H1 (cell line): ENCODE measurements at regions not wholly inside any gene's neighbourhood (a gene's known extent, or its start where the extent isn't known, plus 50 kb on each side); places are given as distances from the start of the nearest gene placed in this dataset.

Experiments
- CTCF ChIA-PET: fragments of 300-600 bp; sonication (Branson Sonifier 250); formaldehyde crosslinking; loops from one replicate; lab custom pipeline; 2021; ENCODE audit not compliant: partially characterized antibody; lab: Charles Lee
- POLR2A ChIA-PET: fragments of 300-600 bp; sonication (Branson Sonifier 250); formaldehyde crosslinking; loops from one replicate; lab custom pipeline; 2021; ENCODE audit warnings: inconsistent platforms; ENCODE audit not compliant: partially characterized antibody; lab: Charles Lee
- DNase-seq, 2 experiments: peaks; one replicate each; pipeline versions ENCODE4 v3.0.0 to v3.0.0-alpha.2; 2010 to 2022; ENCODE audit warnings: low spot score in 2 of 2, low read depth in 1 of 2, mixed read lengths in 1 of 2
- FAIRE-seq: peaks from 2 replicates; lab custom pipeline; 2011; peaks lifted over from hg19 to GRCh38; lab: Jason Lieb, UNC
- H2AFZ ChIP-seq: 2 replicates; pipeline ENCODE4 v1.8.1; 2012; ENCODE audit warnings: low read length, inconsistent platforms
- H2AK5ac ChIP-seq: 2 replicates; pipeline ENCODE4 v1.6.1; 2013; ENCODE audit warnings: low read depth, low read length
- H2BK120ac ChIP-seq: replicated peaks from 2 replicates; pipeline ENCODE3; 2013; ENCODE audit warnings: low read depth, low read length, inconsistent platforms
- H2BK12ac ChIP-seq: 2 replicates; pipeline ENCODE4 v1.6.1; 2013; ENCODE audit warnings: low read depth, low read length
- H2BK15ac ChIP-seq: 2 replicates; pipeline ENCODE4 v1.6.1; 2013; ENCODE audit warnings: low read length
- H2BK20ac ChIP-seq: 2 replicates; pipeline ENCODE4 v1.6.1; 2013; ENCODE audit warnings: low read length
- H2BK5ac ChIP-seq: 2 replicates; pipeline ENCODE4 v1.6.1; 2013; ENCODE audit warnings: low read depth, low read length
- H3K14ac ChIP-seq: 2 replicates; pipeline ENCODE4 v1.6.1; 2013; ENCODE audit warnings: inconsistent platforms; ENCODE audit not compliant: insufficient read length
- H3K18ac ChIP-seq: 2 replicates; pipeline ENCODE4 v1.6.1; 2013; ENCODE audit warnings: low read length; ENCODE audit errors: extremely low read depth
- H3K23ac ChIP-seq: 2 replicates; pipeline ENCODE4 v1.6.1; 2013; ENCODE audit warnings: inconsistent platforms; ENCODE audit not compliant: insufficient read length
- H3K23me2 ChIP-seq: 2 replicates; pipeline ENCODE4 v1.6.1; 2013; ENCODE audit warnings: low read depth, low read length
- H3K27ac ChIP-seq: 2 replicates; pipeline ENCODE4 v1.6.1; 2011; ENCODE audit warnings: low read depth, low read length, inconsistent platforms
- H3K27me3 ChIP-seq, 4 experiments: replicated peaks in 1 of 4; 1 replicate in 1 of 4; 2 replicates in 3 of 4; pipeline versions ENCODE4 v1.6.1 to v1.8.1; 2011 to 2013; ENCODE audit warnings: low read length in 3 of 4, mild to moderate bottlenecking in 3 of 4, inconsistent platforms in 2 of 4, mixed read lengths in 2 of 4, moderate library complexity in 1 of 4; ENCODE audit not compliant: control insufficient read depth in 3 of 4, insufficient read depth in 3 of 4; ENCODE audit errors: extremely low read depth in 1 of 4
- H3K36me3 ChIP-seq, 4 experiments: 2 replicates each; pipeline versions ENCODE4 v1.6.1 to v1.8.1; 2011 to 2013; ENCODE audit warnings: mild to moderate bottlenecking in 4 of 4, low read length in 3 of 4, moderate library complexity in 2 of 4, control low read depth in 1 of 4, inconsistent platforms in 1 of 4; ENCODE audit not compliant: insufficient read depth in 4 of 4, control insufficient read depth in 2 of 4
- H3K4ac ChIP-seq: replicated peaks from 2 replicates; pipeline ENCODE3; 2013; ENCODE audit warnings: low read length, low read depth, mixed read lengths, inconsistent platforms; ENCODE audit not compliant: insufficient read length
- H3K4me1 ChIP-seq, 4 experiments: replicated peaks in 1 of 4; 1 replicate in 1 of 4; 2 replicates in 3 of 4; pipeline versions ENCODE4 v1.6.1 to v1.8.1; 2011 to 2013; ENCODE audit warnings: low read length in 3 of 4, inconsistent platforms in 2 of 4, mixed read lengths in 1 of 4; ENCODE audit not compliant: insufficient read depth in 4 of 4, control insufficient read depth in 3 of 4
- H3K4me2 ChIP-seq, 2 experiments: 2 replicates each; pipeline versions ENCODE4 v1.6.1 to v1.8.1; 2011 to 2013; ENCODE audit warnings: low read depth in 2 of 2, low read length in 2 of 2, control low read depth in 1 of 2, inconsistent platforms in 1 of 2, mild to moderate bottlenecking in 1 of 2; ENCODE audit not compliant: insufficient read depth in 1 of 2
- H3K4me3 ChIP-seq, 4 experiments: fragments of 200-600, 300-600 bp in 1 of 4; sonication (generic), shearing (Covaris generic), sonication (Bioruptor Twin) in 1 of 4; 2 replicates each; pipeline versions ENCODE4 v1.5.1 to v1.8.1; 2011 to 2016; ENCODE audit warnings: low read length in 4 of 4, low read depth in 3 of 4, control low read depth in 2 of 4, inconsistent platforms in 2 of 4, mild to moderate bottlenecking in 2 of 4, mixed read lengths in 1 of 4, moderate library complexity in 1 of 4; ENCODE audit not compliant: insufficient read depth in 2 of 4; ENCODE audit errors: extremely low read depth in 1 of 4
- H3K56ac ChIP-seq: replicated peaks from 2 replicates; pipeline ENCODE3; 2013; ENCODE audit warnings: low read depth, mild to moderate bottlenecking, mixed read lengths, low read length, inconsistent platforms; ENCODE audit not compliant: insufficient read length
- H3K79me1 ChIP-seq: 2 replicates; pipeline ENCODE4 v1.6.1; 2013; ENCODE audit warnings: low read depth, low read length, control low read depth
- H3K79me2 ChIP-seq, 2 experiments: 2 replicates each; pipeline versions ENCODE4 v1.6.1 to v1.8.1; 2012 to 2013; ENCODE audit warnings: low read length in 2 of 2, mild to moderate bottlenecking in 2 of 2, inconsistent platforms in 1 of 2; ENCODE audit not compliant: insufficient read depth in 2 of 2, control insufficient read depth in 1 of 2
- H3K9ac ChIP-seq, 4 experiments: replicated peaks in 1 of 4; 1 replicate in 1 of 4; 2 replicates in 3 of 4; pipeline versions ENCODE4 v1.6.1 to v1.8.1; 2011 to 2013; ENCODE audit warnings: low read depth in 3 of 4, low read length in 3 of 4, control low read depth in 2 of 4, mild to moderate bottlenecking in 2 of 4, moderate library complexity in 2 of 4, inconsistent platforms in 1 of 4; ENCODE audit errors: extremely low read depth in 1 of 4
- H3K9me3 ChIP-seq, 2 experiments: 2 replicates each; pipeline versions ENCODE4 v1.6.1 to v1.8.1; 2012 to 2013; ENCODE audit warnings: mild to moderate bottlenecking in 2 of 2, moderate library complexity in 2 of 2, control low read depth in 1 of 2, inconsistent platforms in 1 of 2, low read depth in 1 of 2, low read length in 1 of 2, mixed read lengths in 1 of 2; ENCODE audit not compliant: insufficient read depth in 2 of 2
- H4K20me1 ChIP-seq, 2 experiments: replicated peaks in 1 of 2; 2 replicates each; pipeline versions ENCODE3 to v1.8.1; 2011 to 2013; ENCODE audit warnings: inconsistent platforms in 2 of 2, low read length in 2 of 2, mild to moderate bottlenecking in 1 of 2; ENCODE audit not compliant: insufficient read depth in 2 of 2, control insufficient read depth in 1 of 2
- H4K5ac ChIP-seq: 2 replicates; pipeline ENCODE4 v1.6.1; 2013; ENCODE audit warnings: low read length, low read depth, mixed read lengths, inconsistent platforms; ENCODE audit not compliant: insufficient read length
- H4K8ac ChIP-seq: 2 replicates; pipeline ENCODE4 v1.8.0; 2013; ENCODE audit warnings: mild to moderate bottlenecking, moderate library complexity, low read length, inconsistent platforms; ENCODE audit not compliant: insufficient read depth; ENCODE audit errors: extremely low read depth
- H4K91ac ChIP-seq: replicated peaks from 2 replicates; pipeline ENCODE3; 2013; ENCODE audit warnings: low read length, mixed read lengths, inconsistent platforms; ENCODE audit not compliant: insufficient read length
- ASH2L ChIP-seq: fragments of 200-600, 300-600 bp; sonication (generic); IDR thresholded peaks from one replicate; pipeline ENCODE4 v1.7.1; 2017; ENCODE audit warnings: low read length
- BACH1 ChIP-seq: IDR thresholded peaks from 2 replicates; pipeline ENCODE4 v1.6.1; 2012; ENCODE audit warnings: low read length, improper control_type of control experiment
- CEBPB ChIP-seq: IDR thresholded peaks from 2 replicates; pipeline ENCODE4 v1.6.1; 2012; ENCODE audit warnings: low read depth, low read length
- HDAC6 ChIP-seq: IDR thresholded peaks from one replicate; pipeline ENCODE4 v1.7.1; 2012; ENCODE audit warnings: low read depth, mild to moderate bottlenecking, inconsistent platforms, low read length, moderate library complexity
- KDM1A ChIP-seq: fragments of 200-600, 300-600 bp; sonication (generic); IDR thresholded peaks from 2 replicates; pipeline ENCODE4 v1.7.1; 2016; ENCODE audit warnings: mild to moderate bottlenecking, low read length, borderline replicate concordance
- RXRA ChIP-seq: IDR thresholded peaks from 2 replicates; pipeline ENCODE4 v1.6.1; 2011; ENCODE audit warnings: low read depth, mild to moderate bottlenecking, low read length, moderate library complexity; ENCODE audit not compliant: insufficient read depth
- SIN3A ChIP-seq, 2 experiments: IDR thresholded peaks in 1 of 2; conservative IDR thresholded peaks in 1 of 2; 2 replicates each; pipeline ENCODE4 v1.6.1; 2011 to 2012; ENCODE audit warnings: low read length in 2 of 2, improper control_type of control experiment in 1 of 2, low read depth in 1 of 2, mild to moderate bottlenecking in 1 of 2
- SIRT6 ChIP-seq: IDR thresholded peaks from one replicate; pipeline ENCODE4 v1.7.1; 2012; ENCODE audit warnings: low read length, inconsistent platforms
- SP2 ChIP-seq: IDR thresholded peaks from 2 replicates; pipeline ENCODE4 v1.6.1; 2012; ENCODE audit warnings: mild to moderate bottlenecking, low read length, inconsistent platforms
- SRF ChIP-seq: IDR thresholded peaks from 2 replicates; pipeline ENCODE4 v1.6.1; 2011; ENCODE audit warnings: mild to moderate bottlenecking, low read depth, low read length, moderate library complexity

GRCh38 chr6:54665278-54665677, 181.3 kb upstream of the FAM83B start:
- Histone ChIP-seq H3K27ac (no peak overlapping the region), H2BK20ac (no peak overlapping the region), H3K23ac (no peak overlapping the region), H4K91ac (no peak overlapping the region), H2BK12ac (no peak overlapping the region), H3K4me3 (no peak overlapping the region), H3K36me3 (no peaks in the 10 kb centered on the region), H3K4me2 (no peak overlapping the region), H3K79me1 (no peaks in the 10 kb centered on the region), H4K8ac (no peak overlapping the region), H3K27me3 (no peaks in the 10 kb centered on the region), H2AFZ (no peak overlapping the region), H2BK15ac (no peak overlapping the region), H3K18ac (no peak overlapping the region), H3K4ac (no peak overlapping the region), H2BK5ac (no peak overlapping the region), H3K79me2 (no peaks in the 10 kb centered on the region), H3K23me2 (no peaks in the 10 kb centered on the region), H3K56ac (no peak overlapping the region), H2BK120ac (no peak overlapping the region), H4K20me1 (no peaks in the 10 kb centered on the region), H3K9ac (no peak overlapping the region), H3K9me3 (no peaks in the 10 kb centered on the region), H3K14ac (no peak overlapping the region), H3K4me1 (no peaks in the 10 kb centered on the region), H2AK5ac (no peak overlapping the region), H4K5ac (no peak overlapping the region)
- DNase-seq (no peak), FAIRE-seq (peak; percentile 7)
- CTCF ChIA-PET: no interaction called here
- TF ChIP-seq SIRT6: no peak
- no peak for TF ChIP-seq SP2
- no peak for TF ChIP-seq SIN3A (conservative IDR thresholded peaks at IDR 0.05 in 1 of 2, IDR thresholded peaks at IDR 0.05 in 1 of 2; ENCODE audit: low read depth in 1 of 2, low read length in 2 of 2)
- TF ChIP-seq CEBPB: no peak
- no peak for TF ChIP-seq KDM1A
- no peak for TF ChIP-seq ASH2L
- no peak for TF ChIP-seq HDAC6
- TF ChIP-seq SRF: no peak
- no peak for TF ChIP-seq RXRA
- TF ChIP-seq BACH1: no peak
- POLR2A ChIA-PET: no interaction called here
